HG03103 (cell line): ENCODE measurements at regions not wholly inside any gene's neighbourhood (a gene's known extent, or its start where the extent isn't known, plus 50 kb on each side); places are given as distances from the start of the nearest gene placed in this dataset.

Experiments used
- ATAC-seq: cut with Tn5 transposase; IDR thresholded peaks from one replicate; pipeline ENCODE4 v1.9.1; 2021; ENCODE audit warnings: low read depth; ENCODE audit not compliant: unreplicated experiment

GRCh38 chr13:31081316-31081715 is 80.4 kb downstream of the HSPH1 start:
- no peak for ATAC-seq

- ATAC-seq: no peak
Measured at GRCh38 chr13:31074756-31075155, 86.9 kb downstream of the HSPH1 start.

GRCh38 chr13:31073859-31074718 is 87.6 kb downstream of the HSPH1 start:
- peak; percentile 90 for ATAC-seq

- ATAC-seq: no peak
Measured at GRCh38 chr13:31072041-31072440, 89.7 kb downstream of the HSPH1 start.

GRCh38 chr13:31069808-31070534 is 91.7 kb downstream of the HSPH1 start:
- ATAC-seq: no peak

- ATAC-seq: no peak
Measured at GRCh38 chr13:31068119-31068423, 93.6 kb downstream of the HSPH1 start.

GRCh38 chr13:31067416-31068118 is 94.1 kb downstream of the HSPH1 start:
- ATAC-seq: no peak

GRCh38 chr13:31064636-31065035 is 97.1 kb downstream of the HSPH1 start:
- no peak for ATAC-seq

GRCh38 chr13:31063772-31064171 is 97.9 kb downstream of the HSPH1 start:
- no peak for ATAC-seq

GRCh38 chr13:31060655-31061054 is 101.0 kb downstream of the HSPH1 start:
- no peak for ATAC-seq

- ATAC-seq: no peak
Measured at GRCh38 chr13:31060220-31060619, 101.5 kb downstream of the HSPH1 start.

GRCh38 chr13:31057403-31058033 is 104.2 kb downstream of the HSPH1 start:
- no peak for ATAC-seq

- ATAC-seq: no peak
Measured at GRCh38 chr13:31056644-31057271, 104.9 kb downstream of the HSPH1 start.

GRCh38 chr13:31055589-31055988 is 106.1 kb downstream of the HSPH1 start:
- ATAC-seq: no peak

GRCh38 chr13:31054632-31055031 is 107.1 kb downstream of the HSPH1 start:
- no peak for ATAC-seq

GRCh38 chr13:31053896-31054295 is 107.8 kb downstream of the HSPH1 start:
- no peak for ATAC-seq

- no peak for ATAC-seq
Measured at GRCh38 chr13:31053091-31053490, 108.6 kb downstream of the HSPH1 start.

GRCh38 chr13:31052478-31052877 is 109.2 kb downstream of the HSPH1 start:
- no peak for ATAC-seq

- no peak for ATAC-seq
Measured at GRCh38 chr13:31051999-31052398, 109.7 kb downstream of the HSPH1 start.
